ENCODE measurements at regions not wholly inside any gene's neighbourhood (a gene's known extent, or its start where the extent isn't known, plus 50 kb on each side); places are given as distances from the start of the nearest gene placed in this dataset.

- no peaks in the 10 kb centered on the region for H3K36me3 ChIP-seq
- H3K4me2 ChIP-seq = no peak overlapping the region
- no peaks in the 10 kb centered on the region for H3K4me1 ChIP-seq
- no peaks in the 10 kb centered on the region for H4K20me1 ChIP-seq
- no peak overlapping the region for H3K4me3 ChIP-seq
- no peak overlapping the region for H3K27ac ChIP-seq
- H3K9ac ChIP-seq = no peak overlapping the region
- H3K9me3 ChIP-seq = no peaks in the 10 kb centered on the region
- H3K27me3 ChIP-seq = no peaks in the 10 kb centered on the region
- TF ChIP-seq Cebpa-rat (IDR thresholded peaks at IDR 0.05) = no peak
Observed at GRCh38 chr7:15848362-15848761, 161.9 kb upstream of the MEOX2 start.

GRCh38 chr7:15845868-15846267 lies 159.4 kb upstream of the MEOX2 start:
- Histone ChIP-seq H3K27me3 (no peaks in the 10 kb centered on the region), H3K4me1 (no peaks in the 10 kb centered on the region), H3K4me3 (no peak overlapping the region), H3K4me2 (no peak overlapping the region), H3K36me3 (no peaks in the 10 kb centered on the region), H3K27ac (no peak overlapping the region), H3K9me3 (no peaks in the 10 kb centered on the region), H4K20me1 (no peaks in the 10 kb centered on the region), H3K9ac (no peak overlapping the region)
- no peak for TF ChIP-seq Cebpa-rat (IDR thresholded peaks at IDR 0.05)

GRCh38 chr7:15845461-15845860 lies 159.0 kb upstream of the MEOX2 start:
- no peak overlapping the region for H3K4me2 ChIP-seq
- no peaks in the 10 kb centered on the region for H3K9me3 ChIP-seq
- no peaks in the 10 kb centered on the region for H3K36me3 ChIP-seq
- H3K4me1 ChIP-seq = no peaks in the 10 kb centered on the region
- no peak overlapping the region for H3K4me3 ChIP-seq
- TF ChIP-seq Cebpa-rat (IDR thresholded peaks at IDR 0.05) = no peak
- no peaks in the 10 kb centered on the region for H3K27me3 ChIP-seq
- H3K9ac ChIP-seq = no peak overlapping the region
- no peak overlapping the region for H3K27ac ChIP-seq
- H4K20me1 ChIP-seq = no peaks in the 10 kb centered on the region

- Histone ChIP-seq H3K4me2 (peak overlapping the region; percentile 90), H3K27ac (peak overlapping the region; percentile 34; the same call in 1 of the 2 replicates), H3K36me3 (no peaks in the 10 kb centered on the region), H3K4me3 (peak overlapping the region; percentile 48; the same call in 1 of the 2 replicates), H4K20me1 (no peaks in the 10 kb centered on the region), H3K9me3 (no peaks in the 10 kb centered on the region), H3K27me3 (no peaks in the 10 kb centered on the region), H3K4me1 (peaks cover 22% of the 10 kb centered on the region), H3K9ac (no peak overlapping the region)
- TF ChIP-seq Cebpa-rat (IDR thresholded peaks at IDR 0.05) = no peak
Observed at GRCh38 chr7:15839416-15840100, 153.1 kb upstream of the MEOX2 start.

GRCh38 chr7:15838265-15838664 lies 151.8 kb upstream of the MEOX2 start:
- Histone ChIP-seq H3K27me3 (no peaks in the 10 kb centered on the region), H3K36me3 (no peaks in the 10 kb centered on the region), H3K9me3 (no peaks in the 10 kb centered on the region), H4K20me1 (no peaks in the 10 kb centered on the region), H3K4me1 (peaks cover 22% of the 10 kb centered on the region), H3K9ac (no peak overlapping the region), H3K4me2 (no peak overlapping the region), H3K4me3 (no peak overlapping the region), H3K27ac (no peak overlapping the region)
- no peak for TF ChIP-seq Cebpa-rat (IDR thresholded peaks at IDR 0.05)

- peaks cover 22% of the 10 kb centered on the region for H3K4me1 ChIP-seq
- no peaks in the 10 kb centered on the region for H4K20me1 ChIP-seq
- TF ChIP-seq Cebpa-rat (IDR thresholded peaks at IDR 0.05) = no peak
- no peak overlapping the region for H3K9ac ChIP-seq
- H3K27me3 ChIP-seq = no peaks in the 10 kb centered on the region
- H3K4me3 ChIP-seq = no peak overlapping the region
- H3K36me3 ChIP-seq = no peaks in the 10 kb centered on the region
- no peaks in the 10 kb centered on the region for H3K9me3 ChIP-seq
- no peak overlapping the region for H3K27ac ChIP-seq
- no peak overlapping the region for H3K4me2 ChIP-seq
Observed at GRCh38 chr7:15837306-15837950, 150.9 kb upstream of the MEOX2 start.

- no peaks in the 10 kb centered on the region for H3K36me3 ChIP-seq
- H4K20me1 ChIP-seq = no peaks in the 10 kb centered on the region
- H3K27me3 ChIP-seq = no peaks in the 10 kb centered on the region
- H3K4me2 ChIP-seq = no peak overlapping the region
- no peaks in the 10 kb centered on the region for H3K9me3 ChIP-seq
- no peak overlapping the region for H3K4me3 ChIP-seq
- H3K9ac ChIP-seq = no peak overlapping the region
- no peak for TF ChIP-seq Cebpa-rat (IDR thresholded peaks at IDR 0.05)
- H3K4me1 ChIP-seq = peaks cover 22% of the 10 kb centered on the region
- H3K27ac ChIP-seq = no peak overlapping the region
Observed at GRCh38 chr7:15836651-15837050, 150.2 kb upstream of the MEOX2 start.

- Histone ChIP-seq H3K9ac (no peak overlapping the region), H3K36me3 (no peaks in the 10 kb centered on the region), H3K4me1 (peaks cover 22% of the 10 kb centered on the region), H3K4me2 (no peak overlapping the region), H3K27ac (no peak overlapping the region), H4K20me1 (no peaks in the 10 kb centered on the region), H3K4me3 (no peak overlapping the region), H3K9me3 (no peaks in the 10 kb centered on the region), H3K27me3 (no peaks in the 10 kb centered on the region)
- TF ChIP-seq Cebpa-rat (IDR thresholded peaks at IDR 0.05) = no peak
Observed at GRCh38 chr7:15836041-15836440, 149.6 kb upstream of the MEOX2 start.

- H3K27me3 ChIP-seq = no peaks in the 10 kb centered on the region
- TF ChIP-seq Cebpa-rat (IDR thresholded peaks at IDR 0.05) = no peak
- no peaks in the 10 kb centered on the region for H3K9me3 ChIP-seq
- H3K27ac ChIP-seq = no peak overlapping the region
- peaks cover 19% of the 10 kb centered on the region for H3K4me1 ChIP-seq
- no peaks in the 10 kb centered on the region for H3K36me3 ChIP-seq
- no peaks in the 10 kb centered on the region for H4K20me1 ChIP-seq
- H3K4me2 ChIP-seq = no peak overlapping the region
- no peak overlapping the region for H3K4me3 ChIP-seq
- no peak overlapping the region for H3K9ac ChIP-seq
Observed at GRCh38 chr7:15834446-15834845, 148.0 kb upstream of the MEOX2 start.

GRCh38 chr7:15832996-15833395 lies 146.5 kb upstream of the MEOX2 start:
- Histone ChIP-seq H3K27me3 (no peaks in the 10 kb centered on the region), H3K9ac (no peak overlapping the region), H4K20me1 (no peaks in the 10 kb centered on the region), H3K4me3 (no peak overlapping the region), H3K36me3 (no peaks in the 10 kb centered on the region), H3K9me3 (no peaks in the 10 kb centered on the region), H3K4me2 (no peak overlapping the region), H3K27ac (no peak overlapping the region), H3K4me1 (peaks cover 5% of the 10 kb centered on the region; the same call in 1 of the 2 replicates)
- no peak for TF ChIP-seq Cebpa-rat (IDR thresholded peaks at IDR 0.05)
